Erythroblast (primary cell): ENCODE measurements at regions not wholly inside any gene's neighbourhood (a gene's known extent, or its start where the extent isn't known, plus 50 kb on each side); places are given as distances from the start of the nearest gene placed in this dataset.

Experiments used
- GATA1 ChIP-seq: IDR thresholded peaks from 2 replicates; pipeline ENCODE4 v1.6.1; 2011; ENCODE audit warnings: low read depth, mild to moderate bottlenecking, control low read depth, low read length, moderate library complexity
- POLR2A ChIP-seq: IDR thresholded peaks from 2 replicates; pipeline ENCODE4 v1.6.1; 2011; ENCODE audit warnings: mild to moderate bottlenecking, low read length

DNA sequence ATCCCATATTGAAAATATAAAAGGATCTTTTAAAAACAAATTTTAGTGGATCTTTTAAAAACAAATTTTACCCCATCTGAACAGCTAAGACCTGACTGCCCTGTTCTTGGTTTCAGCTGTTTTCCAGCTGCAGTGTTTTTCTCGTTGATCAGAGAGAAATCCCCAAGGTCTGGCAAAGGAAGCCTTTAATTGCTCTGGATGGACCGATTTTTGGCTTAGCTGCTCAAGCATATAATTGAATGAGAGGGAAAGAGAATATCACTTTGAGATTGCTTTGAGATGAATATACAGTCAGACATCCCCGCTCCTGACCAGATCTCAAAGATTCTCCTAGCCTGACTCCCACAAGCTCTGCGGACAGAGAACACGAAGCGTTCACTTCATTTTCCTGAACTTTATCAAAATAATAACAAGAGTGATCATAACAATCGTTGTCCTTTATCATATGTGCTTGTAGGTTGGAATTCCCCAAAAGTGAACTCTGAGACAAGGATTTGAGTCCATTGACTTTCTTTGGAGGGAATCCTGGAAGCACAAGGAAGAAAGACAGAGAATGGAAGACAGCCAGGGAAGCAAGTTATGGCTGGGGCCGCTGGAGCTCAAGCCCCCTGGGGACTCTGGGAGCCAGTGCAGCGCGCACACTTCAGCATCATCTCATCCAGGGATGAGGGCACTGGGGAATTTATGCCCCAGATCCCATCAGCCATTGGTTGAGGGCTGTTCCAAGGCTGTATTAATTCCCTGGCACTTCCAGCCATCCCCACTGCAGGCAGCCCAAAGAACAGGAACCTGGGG lies 101.3 kb downstream of the SNX5 start:
- TF ChIP-seq POLR2A = no peak
- no peak for TF ChIP-seq GATA1
